NOMO-1 treated with DMSO at 0.1 percent for 48 hours (cell line): ENCODE measurements at regions not wholly inside any gene's neighbourhood (a gene's known extent, or its start where the extent isn't known, plus 50 kb on each side); places are given as distances from the start of the nearest gene placed in this dataset.
A peak's percentile ranks its signal among the peaks of the same experiment; 100 is the strongest.
"Not testable (repeated sequence)": the region's sequence is repeated elsewhere in the genome, so short reads cannot be mapped to it uniquely, and the experiment has no call there.

Experiments
- DNase-seq: peaks from one replicate; lab custom pipeline; 2025; ENCODE audit not compliant: unreplicated experiment; lab: John Stamatoyannopoulos, UW

- DNase-seq: no peak
Observed at GRCh38 chr4:161329852-161330251, 833.9 kb downstream of the FSTL5 start.

- DNase-seq: no peak
Observed at GRCh38 chr4:161321706-161322105, 842.1 kb downstream of the FSTL5 start.

- DNase-seq: peak; percentile 37
Observed at GRCh38 chr4:161320377-161320776, 843.4 kb downstream of the FSTL5 start.

GRCh38 chr4:161317000-161317399, 846.8 kb downstream of the FSTL5 start:
- DNase-seq: no peak

- peak; percentile 10 for DNase-seq
Observed at GRCh38 chr4:161314371-161314770, 849.4 kb downstream of the FSTL5 start.

GRCh38 chr4:161303551-161303950, 860.2 kb downstream of the FSTL5 start:
- no peak for DNase-seq

- DNase-seq: no peak
Observed at GRCh38 chr4:161291222-161291621, 872.6 kb downstream of the FSTL5 start.

- DNase-seq: no peak
Observed at GRCh38 chr4:161287678-161288352, 876.0 kb downstream of the FSTL5 start.

GRCh38 chr4:161285461-161285860, 878.3 kb downstream of the FSTL5 start:
- DNase-seq: no peak

- no peak for DNase-seq
Observed at GRCh38 chr4:161280929-161281328, 882.9 kb downstream of the FSTL5 start.

- DNase-seq: no peak
Observed at GRCh38 chr4:161279095-161279494, 884.7 kb downstream of the FSTL5 start.

- DNase-seq: not testable (repeated sequence)
Observed at GRCh38 chr4:161277150-161277787, 886.5 kb downstream of the FSTL5 start.

GRCh38 chr4:161273607-161274006, 890.2 kb downstream of the FSTL5 start:
- DNase-seq: no peak

- DNase-seq: no peak
Observed at GRCh38 chr4:161260819-161261218, 903.0 kb downstream of the FSTL5 start.

- peak; percentile 24 for DNase-seq
Observed at GRCh38 chr4:161256716-161257115, 907.1 kb downstream of the FSTL5 start.

- no peak for DNase-seq
Observed at GRCh38 chr4:161256172-161256571, 907.6 kb downstream of the FSTL5 start.

GRCh38 chr4:161254375-161254774, 909.4 kb downstream of the FSTL5 start:
- DNase-seq: no peak

GRCh38 chr4:161252520-161253141, 911.2 kb downstream of the FSTL5 start:
- peak; percentile 32 for DNase-seq

- no peak for DNase-seq
Observed at GRCh38 chr4:161249779-161250440, 913.9 kb downstream of the FSTL5 start.

- no peak for DNase-seq
Observed at GRCh38 chr4:161248880-161249279, 914.9 kb downstream of the FSTL5 start.

GRCh38 chr4:161247831-161248230, 916.0 kb downstream of the FSTL5 start:
- DNase-seq: no peak

GRCh38 chr4:161238033-161238432, 925.8 kb downstream of the FSTL5 start:
- no peak for DNase-seq
